ENCODE measurements at regions not wholly inside any gene's neighbourhood (a gene's known extent, or its start where the extent isn't known, plus 50 kb on each side); places are given as distances from the start of the nearest gene placed in this dataset.

GRCh38 chr3:127083778-127084397 is 101.0 kb downstream of the PLXNA1 start:
- TF ChIP-seq, protein P1, sequence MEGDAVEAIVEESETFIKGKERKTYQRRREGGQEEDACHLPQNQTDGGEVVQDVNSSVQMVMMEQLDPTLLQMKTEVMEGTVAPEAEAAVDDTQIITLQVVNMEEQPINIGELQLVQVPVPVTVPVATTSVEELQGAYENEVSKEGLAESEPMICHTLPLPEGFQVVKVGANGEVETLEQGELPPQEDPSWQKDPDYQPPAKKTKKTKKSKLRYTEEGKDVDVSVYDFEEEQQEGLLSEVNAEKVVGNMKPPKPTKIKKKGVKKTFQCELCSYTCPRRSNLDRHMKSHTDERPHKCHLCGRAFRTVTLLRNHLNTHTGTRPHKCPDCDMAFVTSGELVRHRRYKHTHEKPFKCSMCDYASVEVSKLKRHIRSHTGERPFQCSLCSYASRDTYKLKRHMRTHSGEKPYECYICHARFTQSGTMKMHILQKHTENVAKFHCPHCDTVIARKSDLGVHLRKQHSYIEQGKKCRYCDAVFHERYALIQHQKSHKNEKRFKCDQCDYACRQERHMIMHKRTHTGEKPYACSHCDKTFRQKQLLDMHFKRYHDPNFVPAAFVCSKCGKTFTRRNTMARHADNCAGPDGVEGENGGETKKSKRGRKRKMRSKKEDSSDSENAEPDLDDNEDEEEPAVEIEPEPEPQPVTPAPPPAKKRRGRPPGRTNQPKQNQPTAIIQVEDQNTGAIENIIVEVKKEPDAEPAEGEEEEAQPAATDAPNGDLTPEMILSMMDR (IDR thresholded peaks at IDR 0.05): no peak
- no peak for TF ChIP-seq ZFX (IDR thresholded peaks at IDR 0.05; ENCODE audit: borderline replicate concordance)
